ENCODE measurements at regions not wholly inside any gene's neighbourhood (a gene's known extent, or its start where the extent isn't known, plus 50 kb on each side); places are given as distances from the start of the nearest gene placed in this dataset.

DNA sequence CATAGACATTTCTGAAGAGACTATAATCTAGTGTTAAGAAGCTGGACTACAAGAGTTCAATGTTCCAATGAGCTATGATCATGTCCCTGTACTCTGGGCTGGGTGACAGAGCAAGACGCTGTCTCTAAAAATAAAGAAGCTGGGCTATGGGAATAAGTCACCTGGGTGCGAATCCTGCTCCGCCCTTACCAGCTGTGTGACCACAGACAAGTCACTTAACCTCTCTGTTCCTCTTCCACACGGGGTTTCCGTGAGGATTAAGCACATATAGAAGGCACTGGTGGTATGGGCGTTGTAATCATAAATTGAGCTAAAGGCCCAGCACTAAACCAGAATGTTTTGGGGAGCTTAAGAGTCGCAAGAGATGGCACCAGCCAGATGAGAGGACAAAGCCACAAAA lies 178.5 kb downstream of the HAUS1 start:
- TF ChIP-seq EZH2 (optimal IDR thresholded peaks at IDR 0.05; ENCODE audit: low read depth, low read length) (no peak), EZH2phosphoT487 (IDR thresholded peaks at IDR 0.05; ENCODE audit: low read length) (no peak)
- TF ChIP-seq, protein P1, sequence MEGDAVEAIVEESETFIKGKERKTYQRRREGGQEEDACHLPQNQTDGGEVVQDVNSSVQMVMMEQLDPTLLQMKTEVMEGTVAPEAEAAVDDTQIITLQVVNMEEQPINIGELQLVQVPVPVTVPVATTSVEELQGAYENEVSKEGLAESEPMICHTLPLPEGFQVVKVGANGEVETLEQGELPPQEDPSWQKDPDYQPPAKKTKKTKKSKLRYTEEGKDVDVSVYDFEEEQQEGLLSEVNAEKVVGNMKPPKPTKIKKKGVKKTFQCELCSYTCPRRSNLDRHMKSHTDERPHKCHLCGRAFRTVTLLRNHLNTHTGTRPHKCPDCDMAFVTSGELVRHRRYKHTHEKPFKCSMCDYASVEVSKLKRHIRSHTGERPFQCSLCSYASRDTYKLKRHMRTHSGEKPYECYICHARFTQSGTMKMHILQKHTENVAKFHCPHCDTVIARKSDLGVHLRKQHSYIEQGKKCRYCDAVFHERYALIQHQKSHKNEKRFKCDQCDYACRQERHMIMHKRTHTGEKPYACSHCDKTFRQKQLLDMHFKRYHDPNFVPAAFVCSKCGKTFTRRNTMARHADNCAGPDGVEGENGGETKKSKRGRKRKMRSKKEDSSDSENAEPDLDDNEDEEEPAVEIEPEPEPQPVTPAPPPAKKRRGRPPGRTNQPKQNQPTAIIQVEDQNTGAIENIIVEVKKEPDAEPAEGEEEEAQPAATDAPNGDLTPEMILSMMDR (IDR thresholded peaks at IDR 0.05; ENCODE audit: low read length): no peak

Measured in MM.1S (cell line).